Mesenchymal stem cell (in vitro differentiated cells and primary cell): ENCODE measurements at regions not wholly inside any gene's neighbourhood (a gene's known extent, or its start where the extent isn't known, plus 50 kb on each side); places are given as distances from the start of the nearest gene placed in this dataset.

Experiments
- DNase-seq: peaks from one replicate; pipeline ENCODE4 v3.0.0-alpha.2; 2013
- H2AFZ ChIP-seq: one replicate; pipeline ENCODE4 v1.6.1; 2013; ENCODE audit warnings: low read depth, mild to moderate bottlenecking, control low read depth, inconsistent platforms, low read length, moderate library complexity
- H2AK5ac ChIP-seq: 2 replicates; pipeline ENCODE4 v1.6.1; 2013; ENCODE audit warnings: low read length, moderate library complexity, mild to moderate bottlenecking, inconsistent platforms; ENCODE audit not compliant: severe bottlenecking
- H2BK120ac ChIP-seq: one replicate; pipeline ENCODE4 v1.6.1; 2013; ENCODE audit warnings: low read depth, mild to moderate bottlenecking, inconsistent platforms, low read length, moderate library complexity
- H2BK12ac ChIP-seq, 2 experiments: one replicate each; pipeline ENCODE4 v1.6.1; 2013; ENCODE audit warnings: inconsistent platforms in 2 of 2, low read length in 2 of 2, mild to moderate bottlenecking in 2 of 2, moderate library complexity in 2 of 2, control low read depth in 1 of 2
- H2BK15ac ChIP-seq: one replicate; pipeline ENCODE4 v1.6.1; 2013; ENCODE audit warnings: mild to moderate bottlenecking, low read depth, inconsistent platforms; ENCODE audit not compliant: poor library complexity, severe bottlenecking
- H2BK5ac ChIP-seq: 2 replicates; pipeline ENCODE4 v1.6.1; 2013; ENCODE audit warnings: low read depth, mild to moderate bottlenecking, low read length, control low read depth, inconsistent platforms; ENCODE audit not compliant: poor library complexity, severe bottlenecking
- H3K14ac ChIP-seq, 2 experiments: one replicate each; pipeline ENCODE4 v1.6.1; 2013; ENCODE audit warnings: inconsistent platforms in 2 of 2, low read length in 2 of 2, control low read depth in 1 of 2, mild to moderate bottlenecking in 1 of 2, moderate library complexity in 1 of 2
- H3K18ac ChIP-seq, 2 experiments: one replicate each; pipeline ENCODE4 v1.6.1; 2013; ENCODE audit warnings: inconsistent platforms in 2 of 2, low read length in 2 of 2, control low read depth in 1 of 2, low read depth in 1 of 2, mild to moderate bottlenecking in 1 of 2
- H3K23ac ChIP-seq, 2 experiments: one replicate each; pipeline ENCODE4 v1.6.1; 2013; ENCODE audit warnings: inconsistent platforms in 2 of 2, low read length in 2 of 2, mild to moderate bottlenecking in 2 of 2, moderate library complexity in 2 of 2, control low read depth in 1 of 2
- H3K27ac ChIP-seq: 2 replicates; pipeline ENCODE4 v1.5.1; 2013; ENCODE audit warnings: mild to moderate bottlenecking, moderate library complexity, low read length, control low read depth, inconsistent platforms; ENCODE audit not compliant: poor library complexity, severe bottlenecking
- H3K27me3 ChIP-seq, 2 experiments: 2 replicates each; pipeline versions ENCODE4 v1.6.1 to v1.7.0; 2013; ENCODE audit warnings: low read length in 2 of 2, mild to moderate bottlenecking in 2 of 2, moderate library complexity in 2 of 2, control low read depth in 1 of 2, inconsistent platforms in 1 of 2; ENCODE audit not compliant: control insufficient read depth in 1 of 2, insufficient read depth in 1 of 2
- H3K36me3 ChIP-seq, 2 experiments: 2 replicates each; pipeline versions ENCODE4 v1.6.1 to v1.7.0; 2013; ENCODE audit warnings: low read length in 2 of 2, control low read depth in 1 of 2, inconsistent platforms in 1 of 2, low read depth in 1 of 2, mild to moderate bottlenecking in 1 of 2; ENCODE audit not compliant: insufficient read depth in 2 of 2, control insufficient read depth in 1 of 2
- H3K4ac ChIP-seq, 2 experiments: one replicate each; pipeline ENCODE4 v1.6.1; 2013; ENCODE audit warnings: inconsistent platforms in 2 of 2, low read length in 2 of 2, mild to moderate bottlenecking in 2 of 2, moderate library complexity in 2 of 2, control low read depth in 1 of 2, low read depth in 1 of 2
- H3K4me1 ChIP-seq: 2 replicates; pipeline ENCODE4 v1.6.1; 2013; ENCODE audit warnings: low read depth, low read length, control low read depth; ENCODE audit not compliant: control insufficient read depth, insufficient read depth
- H3K4me2 ChIP-seq: 2 replicates; pipeline ENCODE4 v1.6.1; 2013; ENCODE audit warnings: low read length, mild to moderate bottlenecking, inconsistent platforms; ENCODE audit not compliant: poor library complexity, severe bottlenecking
- H3K4me3 ChIP-seq, 2 experiments: 2 replicates each; pipeline versions ENCODE4 v1.5.1 to v1.7.0; 2013; ENCODE audit warnings: low read length in 2 of 2, mild to moderate bottlenecking in 2 of 2, control low read depth in 1 of 2, low read depth in 1 of 2; ENCODE audit not compliant: insufficient read depth in 1 of 2
- H3K79me1 ChIP-seq: replicated peaks from 2 replicates; pipeline ENCODE4 v1.6.1; 2013; ENCODE audit warnings: mild to moderate bottlenecking, control low read depth, low read length, inconsistent platforms; ENCODE audit not compliant: poor library complexity, severe bottlenecking
- H3K9ac ChIP-seq: 2 replicates; pipeline ENCODE4 v1.7.0; 2013; ENCODE audit warnings: mild to moderate bottlenecking, low read length, moderate library complexity
- H3K9me3 ChIP-seq: 2 replicates; pipeline ENCODE4 v1.7.0; 2013; ENCODE audit warnings: mild to moderate bottlenecking, low read length; ENCODE audit not compliant: control insufficient read depth
- H4K8ac ChIP-seq: one replicate; pipeline ENCODE4 v1.6.1; 2013; ENCODE audit warnings: inconsistent platforms, mild to moderate bottlenecking, low read length, moderate library complexity
- H4K91ac ChIP-seq: one replicate; pipeline ENCODE4 v1.6.1; 2013; ENCODE audit warnings: mild to moderate bottlenecking, low read length, inconsistent platforms
- WGBS: methylation state at CpG from one replicate; pipeline ENCODE4 v1.1.7; 2013; ENCODE audit warnings: mixed read lengths; 5-methylcytosine and 5-hydroxymethylcytosine counted together

DNA sequence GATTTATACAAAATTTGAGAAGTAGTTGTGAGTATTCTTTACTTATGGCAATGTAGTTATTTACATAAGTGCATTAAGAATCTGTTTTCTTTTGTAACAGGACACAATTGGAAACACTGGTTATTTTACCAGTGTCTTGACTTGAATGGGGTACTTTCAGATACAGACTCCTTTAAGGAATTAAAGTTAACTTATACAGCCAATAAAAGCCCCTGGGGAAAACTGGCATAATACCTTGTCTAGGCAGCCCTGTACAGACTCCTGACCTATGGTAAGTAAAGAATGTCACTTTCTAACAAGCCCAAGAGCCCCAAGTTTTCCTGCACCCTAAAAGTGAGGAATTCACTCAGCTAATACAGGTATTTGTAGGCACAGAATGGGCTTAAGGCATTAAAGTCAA lies 241.8 kb downstream of the CPXCR1 start:
- H3K27me3 ChIP-seq = no peaks in the 10 kb centered on the region
- no peak overlapping the region for H2AFZ ChIP-seq
- H3K79me1 ChIP-seq = no peaks in the 10 kb centered on the region
- H3K27ac ChIP-seq = no peak overlapping the region
- no peak overlapping the region for H2BK5ac ChIP-seq
- H2AK5ac ChIP-seq = no peak overlapping the region
- H4K8ac ChIP-seq = no peak overlapping the region
- no peak overlapping the region for H3K4me3 ChIP-seq
- no peaks in the 10 kb centered on the region for H3K9me3 ChIP-seq
- no peak overlapping the region for H3K18ac ChIP-seq
- no peak overlapping the region for H2BK12ac ChIP-seq
- no peak overlapping the region for H3K14ac ChIP-seq
- no peak overlapping the region for H2BK15ac ChIP-seq
- H4K91ac ChIP-seq = no peak overlapping the region
- H3K4ac ChIP-seq = no peak overlapping the region
- no peak for DNase-seq
- H3K4me1 ChIP-seq = no peaks in the 10 kb centered on the region
- H3K23ac ChIP-seq = no peak overlapping the region
- no peak overlapping the region for H3K4me2 ChIP-seq
- H3K36me3 ChIP-seq = no peaks in the 10 kb centered on the region
- no peak overlapping the region for H2BK120ac ChIP-seq
- no peak overlapping the region for H3K9ac ChIP-seq

DNA sequence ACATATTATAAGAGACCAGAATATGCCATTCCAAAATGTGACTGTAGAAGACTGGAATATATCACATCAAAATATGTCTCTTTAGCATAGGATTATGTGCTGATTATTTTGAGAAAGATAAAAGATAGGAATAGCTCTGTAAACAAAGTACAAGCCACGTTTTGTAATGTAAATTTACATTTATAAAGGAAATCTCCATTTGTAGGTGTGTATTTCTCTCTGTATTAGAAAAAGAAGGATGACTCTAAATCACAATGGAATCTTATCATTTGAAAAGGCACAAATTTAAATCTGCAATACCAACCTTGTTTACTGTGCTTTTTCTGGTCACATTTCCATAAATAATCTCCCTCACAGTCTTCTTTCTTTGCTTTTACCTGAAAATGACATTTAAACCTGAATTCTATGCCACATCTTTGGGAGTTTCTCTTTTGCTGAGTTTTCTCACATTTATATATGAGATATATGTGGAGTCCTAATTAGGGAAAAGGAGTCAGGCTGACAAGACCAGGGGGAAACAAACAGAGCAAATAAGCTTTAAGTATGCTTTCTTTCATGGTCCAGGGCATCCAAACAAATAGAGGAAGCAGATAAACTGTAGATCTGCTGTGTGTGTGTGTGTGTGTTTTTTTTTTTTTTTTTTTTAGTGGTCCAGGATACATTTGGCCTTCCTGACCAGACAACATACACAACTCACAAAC lies 244.0 kb downstream of the CPXCR1 start:
- Histone ChIP-seq H2BK5ac (no peak overlapping the region), H3K18ac (no peak overlapping the region), H4K91ac (no peak overlapping the region), H4K8ac (no peak overlapping the region), H3K36me3 (no peaks in the 10 kb centered on the region), H3K9ac (no peak overlapping the region), H2AFZ (no peak overlapping the region), H3K27me3 (no peaks in the 10 kb centered on the region), H2BK120ac (no peak overlapping the region), H3K4me1 (no peaks in the 10 kb centered on the region), H3K79me1 (no peaks in the 10 kb centered on the region), H3K27ac (no peak overlapping the region), H3K14ac (no peak overlapping the region), H3K4ac (no peak overlapping the region), H3K23ac (no peak overlapping the region), H3K9me3 (no peaks in the 10 kb centered on the region), H3K4me3 (no peak overlapping the region), H3K4me2 (no peak overlapping the region), H2BK12ac (no peak overlapping the region), H2AK5ac (no peak overlapping the region), H2BK15ac (no peak overlapping the region)
- no peak for DNase-seq
- WGBS = no CpG with 5 or more reads among the region's 1 CpG

DNA sequence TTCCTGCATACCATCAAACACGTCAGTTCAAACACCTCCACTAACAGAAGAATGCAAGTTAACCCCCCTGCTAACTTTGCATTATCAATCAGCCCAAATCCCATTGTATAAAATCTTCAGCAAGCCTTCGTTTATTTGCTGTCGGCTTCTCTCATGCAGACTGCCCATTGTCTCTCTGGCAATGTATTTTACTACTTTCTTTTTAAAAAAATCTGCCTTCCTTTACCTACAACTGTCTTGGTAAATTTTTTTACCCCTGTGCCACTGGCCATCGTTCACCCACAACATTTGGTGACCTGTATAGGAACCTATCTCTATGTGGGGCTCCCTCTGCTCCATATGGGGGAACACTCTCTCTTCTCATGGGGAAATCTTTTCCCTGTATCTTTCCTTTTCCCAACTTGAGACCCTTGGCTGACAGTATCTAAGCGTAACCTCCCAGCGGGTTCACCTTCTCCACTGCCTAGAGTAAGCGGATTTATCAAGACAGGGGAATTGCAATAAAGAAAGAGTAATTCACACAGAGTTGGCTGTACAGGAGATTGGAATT lies 244.6 kb downstream of the CPXCR1 start:
- Histone ChIP-seq H3K4ac (no peak overlapping the region), H2BK5ac (no peak overlapping the region), H2AFZ (no peak overlapping the region), H3K36me3 (no peaks in the 10 kb centered on the region), H3K4me3 (no peak overlapping the region), H2BK15ac (no peak overlapping the region), H3K27me3 (no peaks in the 10 kb centered on the region), H2BK120ac (no peak overlapping the region), H3K79me1 (no peaks in the 10 kb centered on the region), H3K9me3 (no peaks in the 10 kb centered on the region), H3K23ac (no peak overlapping the region), H2AK5ac (no peak overlapping the region), H4K91ac (no peak overlapping the region), H3K18ac (no peak overlapping the region), H3K14ac (no peak overlapping the region), H3K4me1 (no peaks in the 10 kb centered on the region), H3K9ac (no peak overlapping the region), H3K4me2 (no peak overlapping the region), H2BK12ac (no peak overlapping the region), H4K8ac (no peak overlapping the region), H3K27ac (no peak overlapping the region)
- WGBS = 32% methylated on average over 5 of the region's 7 CpGs
- no peak for DNase-seq

- Histone ChIP-seq H3K9me3 (peaks cover 4% of the 10 kb centered on the region), H3K27ac (no peak overlapping the region), H3K36me3 (no peaks in the 10 kb centered on the region), H4K91ac (no peak overlapping the region), H3K27me3 (no peaks in the 10 kb centered on the region), H3K14ac (no peak overlapping the region), H3K23ac (no peak overlapping the region), H2BK15ac (no peak overlapping the region), H3K4me1 (no peaks in the 10 kb centered on the region), H3K4me2 (no peak overlapping the region), H3K9ac (no peak overlapping the region), H2AFZ (no peak overlapping the region), H3K79me1 (no peaks in the 10 kb centered on the region), H3K18ac (no peak overlapping the region), H4K8ac (no peak overlapping the region), H3K4ac (no peak overlapping the region), H2BK12ac (no peak overlapping the region), H2BK120ac (no peak overlapping the region), H2AK5ac (no peak overlapping the region), H3K4me3 (no peak overlapping the region), H2BK5ac (no peak overlapping the region)
- DNase-seq = no peak
Measured at GRCh38 chrX:89021964-89022363, 274.9 kb downstream of the CPXCR1 start.
